BLaER1 treated with 17β-estradiol and CSF1 and Interleukin-3, amounts not matched to agents 10 nM and 100 nM (cell line): ENCODE measurements at regions not wholly inside any gene's neighbourhood (a gene's known extent, or its start where the extent isn't known, plus 50 kb on each side); places are given as distances from the start of the nearest gene placed in this dataset.
A peak's percentile ranks its signal among the peaks of the same experiment; 100 is the strongest.

ENCODE experiments used
- H3K27ac ChIP-seq, 11 experiments: shearing (Covaris generic); formaldehyde crosslinking; 2 replicates each; pipeline ENCODE4 v1.8.1; 2022
- H3K27me3 ChIP-seq, 11 experiments: shearing (Covaris generic); formaldehyde crosslinking; 2 replicates each; pipeline ENCODE4 v1.8.1; 2022
- H3K36me3 ChIP-seq, 11 experiments: shearing (Covaris generic); formaldehyde crosslinking; 2 replicates each; pipeline ENCODE4 v1.8.1; 2022
- H3K4me1 ChIP-seq, 10 experiments: shearing (Covaris generic); formaldehyde crosslinking; 2 replicates each; pipeline ENCODE4 v1.8.1; 2022
- H3K4me2 ChIP-seq, 11 experiments: shearing (Covaris generic); formaldehyde crosslinking; 2 replicates each; pipeline ENCODE4 v1.8.1; 2022
- H3K4me3 ChIP-seq, 10 experiments: shearing (Covaris generic); formaldehyde crosslinking; 2 replicates each; pipeline ENCODE4 v1.8.1; 2022
- H3K9ac ChIP-seq, 11 experiments: shearing (Covaris generic); formaldehyde crosslinking; 2 replicates each; pipeline ENCODE4 v1.8.1; 2022
- H3K9me3 ChIP-seq, 11 experiments: shearing (Covaris generic); formaldehyde crosslinking; replicated peaks in 1 of 11; 2 replicates each; pipeline ENCODE4 v1.8.1; 2022
- H4K20me1 ChIP-seq, 11 experiments: shearing (Covaris generic); formaldehyde crosslinking; 2 replicates each; pipeline ENCODE4 v1.8.1; 2022
- Cebpa-rat ChIP-seq, 11 experiments: shearing (Covaris generic); IDR thresholded peaks; 2 replicates each; pipeline ENCODE4 v1.8.1; 2022

- H3K36me3 ChIP-seq = no peaks in the 10 kb centered on the region
- H3K4me1 ChIP-seq = peaks cover 0 to 19% (median 9%) of the 10 kb centered on the region in 10 experiments; a peak in 11 of 20 replicates
- no peak overlapping the region for H3K9ac ChIP-seq
- no peak for TF ChIP-seq Cebpa-rat (IDR thresholded peaks at IDR 0.05)
- H4K20me1 ChIP-seq = no peaks in the 10 kb centered on the region
- H3K27me3 ChIP-seq = no peaks in the 10 kb centered on the region
- no peak overlapping the region for H3K4me3 ChIP-seq
- no peak overlapping the region for H3K27ac ChIP-seq
- peaks cover 14 to 27% (median 20%) of the 10 kb centered on the region in 11 experiments; a peak in 19 of 22 replicates for H3K9me3 ChIP-seq
- H3K4me2 ChIP-seq = peak overlapping the region in 8 of 11 experiments; percentile 1 to 37 (median 12); a peak in 12 of 22 replicates
Observed at GRCh38 chr5:124866355-124867136, 120.1 kb upstream of the ZNF608 start.

DNA sequence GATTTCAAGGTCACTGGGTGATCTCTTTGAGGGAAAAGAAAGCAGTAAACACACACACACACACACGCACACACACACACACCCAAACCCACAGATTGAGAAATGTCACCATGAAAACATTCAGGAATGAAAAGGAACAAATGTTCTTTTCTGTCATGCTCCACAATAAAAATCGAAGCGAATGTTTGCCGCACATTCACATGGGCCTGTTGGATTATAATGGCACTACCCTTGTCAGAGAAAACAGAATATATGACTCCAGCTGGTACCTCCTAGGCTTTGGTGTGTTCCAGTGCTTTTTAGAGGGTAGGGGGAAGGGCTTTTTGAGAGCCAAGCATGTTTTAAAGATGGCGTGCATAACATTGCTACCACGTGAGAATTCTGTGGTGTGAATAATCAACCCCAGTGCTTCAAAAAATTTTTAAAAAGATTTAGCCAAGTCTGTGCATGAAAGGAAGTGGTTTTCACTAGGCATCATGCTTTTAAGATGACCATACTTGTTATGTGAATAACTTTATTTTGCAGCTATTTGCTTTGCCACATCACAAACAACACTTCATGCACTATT, 120.8 kb upstream of the ZNF608 start:
- no peak overlapping the region for H3K27ac ChIP-seq
- H3K36me3 ChIP-seq = no peaks in the 10 kb centered on the region
- no peaks in the 10 kb centered on the region for H3K27me3 ChIP-seq
- H3K4me3 ChIP-seq = no peak overlapping the region
- H3K9ac ChIP-seq = no peak overlapping the region
- peak overlapping the region in 8 of 11 experiments; percentile 1 to 37 (median 12); a peak in 13 of 22 replicates for H3K4me2 ChIP-seq
- H4K20me1 ChIP-seq = no peaks in the 10 kb centered on the region
- peaks cover 14 to 20% (median 19%) of the 10 kb centered on the region in 11 experiments; a peak in 19 of 22 replicates for H3K9me3 ChIP-seq
- peaks cover 0 to 19% (median 9%) of the 10 kb centered on the region in 10 experiments; a peak in 11 of 20 replicates for H3K4me1 ChIP-seq
- TF ChIP-seq Cebpa-rat (IDR thresholded peaks at IDR 0.05) = no peak

- H3K27me3 ChIP-seq = no peaks in the 10 kb centered on the region
- H3K9ac ChIP-seq = no peak overlapping the region
- H4K20me1 ChIP-seq = no peaks in the 10 kb centered on the region
- TF ChIP-seq Cebpa-rat (IDR thresholded peaks at IDR 0.05) = no peak
- H3K4me1 ChIP-seq = peaks cover 0 to 19% (median 9%) of the 10 kb centered on the region in 10 experiments; a peak in 11 of 20 replicates
- H3K36me3 ChIP-seq = no peaks in the 10 kb centered on the region
- no peak overlapping the region for H3K4me3 ChIP-seq
- no peak overlapping the region for H3K27ac ChIP-seq
- H3K9me3 ChIP-seq = peaks cover 5 to 6% (median 5%) of the 10 kb centered on the region in 11 experiments; a peak in 17 of 22 replicates
- H3K4me2 ChIP-seq = no peak overlapping the region
Observed at GRCh38 chr5:124868676-124869075, 122.2 kb upstream of the ZNF608 start.

GRCh38 chr5:124869426-124870033, 123.1 kb upstream of the ZNF608 start:
- Histone ChIP-seq H3K9ac (no peak overlapping the region), H3K27ac (no peak overlapping the region), H3K9me3 (no peaks in the 10 kb centered on the region), H3K4me1 (peaks cover 0 to 19% (median 9%) of the 10 kb centered on the region in 10 experiments; a peak in 11 of 20 replicates), H3K36me3 (no peaks in the 10 kb centered on the region), H3K27me3 (no peaks in the 10 kb centered on the region), H3K4me2 (no peak overlapping the region), H3K4me3 (no peak overlapping the region), H4K20me1 (no peaks in the 10 kb centered on the region)
- no peak for TF ChIP-seq Cebpa-rat (IDR thresholded peaks at IDR 0.05)

DNA sequence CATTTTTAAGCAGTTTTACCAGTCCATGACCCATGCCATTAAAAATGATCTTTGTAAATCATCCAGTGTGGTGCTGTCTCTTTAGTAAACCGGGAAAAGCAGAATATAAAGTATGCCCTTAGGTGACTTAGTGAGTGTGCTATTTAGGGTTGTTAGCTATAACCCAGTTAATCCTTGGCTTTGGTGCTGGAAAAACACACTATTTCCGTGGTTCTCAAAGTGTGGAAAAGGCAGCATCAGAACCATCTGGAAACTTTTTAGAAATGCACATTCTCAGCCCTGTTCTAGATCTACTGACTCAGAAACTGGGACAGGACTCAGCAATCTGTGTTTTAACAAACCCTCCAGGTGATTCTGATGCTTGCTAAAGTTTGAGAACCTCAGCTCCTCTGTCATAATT, 123.6 kb upstream of the ZNF608 start:
- H3K9ac ChIP-seq = no peak overlapping the region
- H3K9me3 ChIP-seq = no peaks in the 10 kb centered on the region
- peaks cover 0 to 19% (median 9%) of the 10 kb centered on the region in 10 experiments; a peak in 11 of 20 replicates for H3K4me1 ChIP-seq
- H3K27ac ChIP-seq = no peak overlapping the region
- no peaks in the 10 kb centered on the region for H4K20me1 ChIP-seq
- H3K36me3 ChIP-seq = no peaks in the 10 kb centered on the region
- no peak overlapping the region for H3K4me2 ChIP-seq
- H3K27me3 ChIP-seq = no peaks in the 10 kb centered on the region
- no peak for TF ChIP-seq Cebpa-rat (IDR thresholded peaks at IDR 0.05)
- H3K4me3 ChIP-seq = no peak overlapping the region

DNA sequence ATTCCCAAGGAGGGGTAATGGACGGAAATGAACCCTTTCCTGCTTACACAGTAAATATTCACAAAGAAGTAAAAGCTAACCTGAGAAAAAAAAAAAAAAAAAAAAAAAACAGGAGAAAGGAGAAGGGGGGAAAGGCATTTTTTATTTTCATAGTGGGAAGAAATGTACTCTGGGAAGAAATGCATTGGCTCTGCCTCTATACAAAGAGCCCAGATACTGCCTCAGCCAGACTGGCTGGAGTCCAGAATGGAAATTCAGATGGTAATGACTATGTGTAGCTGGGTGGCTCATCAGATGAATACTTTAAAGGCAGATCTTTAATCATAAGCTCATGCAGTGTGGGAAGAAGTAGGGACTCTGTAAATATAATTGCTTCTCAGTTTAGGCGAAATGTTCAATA, 124.9 kb upstream of the ZNF608 start:
- Histone ChIP-seq H3K27ac (no peak overlapping the region), H3K27me3 (no peaks in the 10 kb centered on the region), H3K4me2 (no peak overlapping the region), H3K9me3 (no peaks in the 10 kb centered on the region), H4K20me1 (no peaks in the 10 kb centered on the region), H3K9ac (no peak overlapping the region), H3K4me3 (no peak overlapping the region), H3K4me1 (peaks cover 0 to 13% (median 9%) of the 10 kb centered on the region in 10 experiments; a peak in 11 of 20 replicates), H3K36me3 (no peaks in the 10 kb centered on the region)
- TF ChIP-seq Cebpa-rat (IDR thresholded peaks at IDR 0.05) = no peak

- no peak overlapping the region for H3K9ac ChIP-seq
- no peak for TF ChIP-seq Cebpa-rat (IDR thresholded peaks at IDR 0.05)
- no peaks in the 10 kb centered on the region for H3K9me3 ChIP-seq
- H3K27me3 ChIP-seq = no peaks in the 10 kb centered on the region
- H3K27ac ChIP-seq = no peak overlapping the region
- H3K4me3 ChIP-seq = no peak overlapping the region
- H3K4me2 ChIP-seq = no peak overlapping the region
- H3K4me1 ChIP-seq = peaks cover 0 to 5% (median 3%) of the 10 kb centered on the region in 10 experiments; a peak in 8 of 20 replicates
- no peaks in the 10 kb centered on the region for H4K20me1 ChIP-seq
- H3K36me3 ChIP-seq = no peaks in the 10 kb centered on the region
Observed at GRCh38 chr5:124872086-124872485, 125.6 kb upstream of the ZNF608 start.

DNA sequence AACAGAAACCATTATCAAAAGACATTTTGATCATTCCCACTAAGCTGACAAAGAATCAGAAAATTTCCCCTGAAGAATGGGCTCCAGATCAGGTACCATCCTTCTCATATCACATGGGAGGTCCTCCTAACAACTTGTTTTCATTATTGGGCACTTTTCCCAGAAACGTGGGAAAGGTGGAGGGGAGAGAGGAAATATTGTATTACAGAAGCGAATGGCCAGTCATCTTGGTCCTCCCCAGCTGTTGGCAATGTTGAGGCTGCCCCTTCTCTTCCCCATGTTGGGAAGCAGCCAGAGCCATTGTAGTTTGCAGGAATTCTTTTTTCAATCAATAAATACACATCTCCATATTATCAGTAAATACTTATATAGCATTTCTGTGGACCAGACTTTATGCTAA, 126.2 kb upstream of the ZNF608 start:
- no peak overlapping the region for H3K4me2 ChIP-seq
- H3K9me3 ChIP-seq = no peaks in the 10 kb centered on the region
- no peaks in the 10 kb centered on the region for H3K27me3 ChIP-seq
- no peaks in the 10 kb centered on the region for H4K20me1 ChIP-seq
- no peak overlapping the region for H3K27ac ChIP-seq
- no peak for TF ChIP-seq Cebpa-rat (IDR thresholded peaks at IDR 0.05)
- H3K4me1 ChIP-seq = no peaks in the 10 kb centered on the region
- no peak overlapping the region for H3K9ac ChIP-seq
- H3K4me3 ChIP-seq = no peak overlapping the region
- H3K36me3 ChIP-seq = no peaks in the 10 kb centered on the region

GRCh38 chr5:124873188-124873587, 126.7 kb upstream of the ZNF608 start:
- no peak for TF ChIP-seq Cebpa-rat (IDR thresholded peaks at IDR 0.05)
- no peak overlapping the region for H3K4me2 ChIP-seq
- H3K27me3 ChIP-seq = no peaks in the 10 kb centered on the region
- H3K9me3 ChIP-seq = no peaks in the 10 kb centered on the region
- no peaks in the 10 kb centered on the region for H3K36me3 ChIP-seq
- H3K9ac ChIP-seq = no peak overlapping the region
- H4K20me1 ChIP-seq = no peaks in the 10 kb centered on the region
- no peak overlapping the region for H3K4me3 ChIP-seq
- H3K27ac ChIP-seq = no peak overlapping the region
- 0 out of 20 replicates have a peak, but pooled peaks cover 0 to 1% (median 0%) of the 10 kb centered on the region in 10 experiments for H3K4me1 ChIP-seq
